K562 (cell line): ENCODE measurements at regions not wholly inside any gene's neighbourhood (a gene's known extent, or its start where the extent isn't known, plus 50 kb on each side); places are given as distances from the start of the nearest gene placed in this dataset.

Experiments
- BRF1 ChIP-seq: IDR thresholded peaks from 3 replicates; pipeline ENCODE4 v1.6.1; 2011; ENCODE audit warnings: borderline replicate concordance, mild to moderate bottlenecking; ENCODE audit not compliant: insufficient read length; ENCODE audit errors: extremely low read depth
- CBX3 ChIP-seq, 2 experiments: IDR thresholded peaks; 1 replicate in 1 of 2; 2 replicates in 1 of 2; pipeline ENCODE4 v1.6.1; 2012; ENCODE audit warnings: inconsistent platforms in 2 of 2, low read length in 2 of 2, borderline replicate concordance in 1 of 2, control low read depth in 1 of 2
- CBX5 ChIP-seq: IDR thresholded peaks from 2 replicates; pipeline ENCODE4 v1.6.1; 2014; ENCODE audit warnings: low read depth, borderline replicate concordance
- ERF ChIP-seq: fragments of 450-650 bp; formaldehyde crosslinking; IDR thresholded peaks from 2 replicates; pipeline ENCODE4 v1.4.0; 2020; ENCODE audit warnings: mild to moderate bottlenecking, mixed read lengths
- RBBP5 ChIP-seq: fragments of 200-600 bp; sonication (generic); IDR thresholded peaks from 2 replicates; pipeline ENCODE4 v1.6.1; 2012; ENCODE audit warnings: borderline replicate concordance, mild to moderate bottlenecking, low read length, control low read depth, inconsistent platforms; ENCODE audit not compliant: insufficient read depth, poor library complexity, severe bottlenecking
- RBM39 ChIP-seq: fragments of 200-400 bp; formaldehyde crosslinking; optimal IDR thresholded peaks from 2 replicates; pipeline ENCODE3; 2018; ENCODE audit warnings: low read depth, low read length
- ZNF696 ChIP-seq: fragments of 250-450 bp; sonication (Bioruptor Pico); conservative IDR thresholded peaks from 2 replicates; pipeline ENCODE4 v1.4.0; 2020; ENCODE audit warnings: mild to moderate bottlenecking, moderate library complexity

DNA sequence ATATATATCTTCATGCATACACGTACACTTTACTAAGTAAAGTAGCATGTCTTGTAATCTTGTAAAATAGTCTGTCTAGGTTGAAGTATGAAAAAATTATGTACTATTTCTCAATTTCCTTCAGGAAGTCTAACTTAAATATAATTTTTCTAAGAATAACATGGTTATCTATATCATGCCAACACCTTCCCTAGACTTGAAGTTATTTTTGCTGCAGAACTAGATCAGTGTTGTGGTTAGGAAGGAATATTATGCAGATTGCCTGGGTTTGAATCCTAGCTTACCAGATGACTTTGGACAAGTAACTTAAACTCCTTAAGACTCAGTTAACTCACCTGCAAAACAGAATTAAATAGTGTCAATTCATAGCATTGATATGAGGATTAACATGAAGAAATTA is 142.2 kb upstream of the SEMA3A start:
- TF ChIP-seq CBX5 (no peak), ZNF696 (CRISPR knock-in tag) (no peak), BRF1 (no peak), CBX3 (IDR thresholded peaks at IDR 0.05; ENCODE audit: borderline replicate concordance in 1 of 2, low read length in 2 of 2) (no peak), RBBP5 (no peak), ERF (CRISPR knock-in tag) (no peak), RBM39 (no peak)
